ENCODE measurements at regions not wholly inside any gene's neighbourhood (a gene's known extent, or its start where the extent isn't known, plus 50 kb on each side); places are given as distances from the start of the nearest gene placed in this dataset.

- no peak for TF ChIP-seq RCOR1 (conservative IDR thresholded peaks at IDR 0.05; ENCODE audit: low read depth, low read length)
Observed at GRCh38 chr1:192453360-192453992, 122.1 kb upstream of the RGS1 start (continued).

GRCh38 chr1:192459467-192459866, 116.1 kb upstream of the RGS1 start:
- Histone ChIP-seq H3K9me3 (replicated peaks; ENCODE audit: control insufficient read depth, insufficient read depth, low read length) (no peaks in the 10 kb centered on the region), H3K4me2 (ENCODE audit: control insufficient read depth, insufficient read depth) (no peak overlapping the region), H3K36me3 (ENCODE audit: control insufficient read depth in 2 of 2, insufficient read depth in 2 of 2, low read length in 1 of 2) (no peaks in the 10 kb centered on the region), H4K20me1 (ENCODE audit: control insufficient read depth, insufficient read depth) (no peaks in the 10 kb centered on the region), H3K9ac (ENCODE audit: control insufficient read depth, insufficient read depth, low read length) (no peak overlapping the region), H3K4me3 (no peak overlapping the region), H3K27ac (ENCODE audit: control insufficient read depth, insufficient read depth) (no peak overlapping the region), H3K27me3 (replicated peaks in 1 of 2; ENCODE audit: control insufficient read depth in 2 of 2, insufficient read depth in 2 of 2, low read length in 1 of 2) (no peaks in the 10 kb centered on the region), H3K4me1 (ENCODE audit: control insufficient read depth, insufficient read depth, low read length) (no peaks in the 10 kb centered on the region), H2AFZ (ENCODE audit: control insufficient read depth, low read depth, low read length) (no peak overlapping the region), H3K79me2 (ENCODE audit: control insufficient read depth, insufficient read depth, low read length) (no peaks in the 10 kb centered on the region)
- SMC1A ChIA-PET (ENCODE audit: uncharacterized antibody, unreplicated experiment), result interaction anchor here (1.3 to 1.4 kb wide), 3 partner anchors 8 to 42 kb away, joined by 3 to 4 read pairs (median 3); no protein-coding TSS in a partner anchor
- POLR2A ChIA-PET, result no interaction called here
- FAIRE-seq, result no peak
- no peak for ATAC-seq
- in situ Hi-C loops (cut with MboI) (loop anchor here (25.0 kb wide), 1 partner anchor 1828 kb away; no protein-coding TSS in a partner anchor), intact Hi-C loops (cut with micrococcal nuclease; ENCODE audit: unreplicated experiment) (no loop called here)
- RAD21 ChIA-PET (ENCODE audit: unreplicated experiment), result interaction anchor here (1.0 kb wide), 1 partner anchor 15 kb away, joined by 6 read pairs; no protein-coding TSS in a partner anchor
- BruUV-seq (replicated peaks), result no TSS peak
- DNase-seq (ENCODE audit: low read depth, low spot score), result no peak
- no peak for TF ChIP-seq ZBTB11 (CRISPR knock-in tag; IDR thresholded peaks at IDR 0.05)
- no peak for TF ChIP-seq MYB (IDR thresholded peaks at IDR 0.05; ENCODE audit: borderline replicate concordance, low read depth, low read length)
- TF ChIP-seq CEBPB (IDR thresholded peaks at IDR 0.05; ENCODE audit: borderline replicate concordance in 1 of 2, low read depth in 2 of 2, low read length in 2 of 2), result no peak
- TF ChIP-seq BRCA1 (IDR thresholded peaks at IDR 0.05; ENCODE audit: low read depth, low read length), result no peak
- TF ChIP-seq HSF1 (IDR thresholded peaks at IDR 0.05; ENCODE audit: low read depth, low read length), result no peak
- TF ChIP-seq RELB (IDR thresholded peaks at IDR 0.05; ENCODE audit: low read depth), result no peak
- TF ChIP-seq MEF2B (IDR thresholded peaks at IDR 0.05; ENCODE audit: partially characterized antibody, poor library complexity, severe bottlenecking), result no peak
- TF ChIP-seq EED (IDR thresholded peaks at IDR 0.05; ENCODE audit: low read depth), result no peak
- TF ChIP-seq TCF12 (IDR thresholded peaks at IDR 0.05; ENCODE audit: low read depth, low read length), result no peak
- TF ChIP-seq SP1 (IDR thresholded peaks at IDR 0.05; ENCODE audit: low read depth, low read length), result no peak
- no peak for TF ChIP-seq RBBP5 (conservative IDR thresholded peaks at IDR 0.05)
- TF ChIP-seq HCFC1 (IDR thresholded peaks at IDR 0.05; ENCODE audit: low read length), result no peak
- TF ChIP-seq NR2F1 (conservative IDR thresholded peaks at IDR 0.05), result no peak
- TF ChIP-seq POLR2A (IDR thresholded peaks at IDR 0.05; ENCODE audit: low read depth, low read length), result no peak
- no peak for TF ChIP-seq BCL11A (IDR thresholded peaks at IDR 0.05; ENCODE audit: low read depth, low read length)
- TF ChIP-seq RB1 (IDR thresholded peaks at IDR 0.05; ENCODE audit: borderline replicate concordance), result no peak
- no peak for TF ChIP-seq YY1 (IDR thresholded peaks at IDR 0.05; ENCODE audit: low read depth, low read length)
- no peak for TF ChIP-seq TAF1 (IDR thresholded peaks at IDR 0.05; ENCODE audit: borderline replicate concordance, low read depth, low read length)
- TF ChIP-seq IKZF2 (IDR thresholded peaks at IDR 0.05), result no peak
- CTCF ChIA-PET, result interaction anchor here (0.6 to 1.4 kb wide), 4 partner anchors 13 to 543 kb away, joined by 3 to 4 read pairs (median 3); no protein-coding TSS in a partner anchor
